Hippocampal formation (tissue), 2 donors: ENCODE measurements at regions not wholly inside any gene's neighbourhood (a gene's known extent, or its start where the extent isn't known, plus 50 kb on each side); places are given as distances from the start of the nearest gene placed in this dataset.
"Not testable (repeated sequence)": the region's sequence is repeated elsewhere in the genome, so short reads cannot be mapped to it uniquely, and the experiment has no call there.

ENCODE experiments used
- DNase-seq, 2 donors: peaks; one replicate each; lab custom pipeline; 2025; lab: John Stamatoyannopoulos, UW

- DNase-seq: not testable (repeated sequence)
Measured at GRCh38 chr17:20681746-20682722, 102.5 kb downstream of the CDRT15L2 start.

- not testable (repeated sequence) for DNase-seq
Measured at GRCh38 chr17:20683651-20684229, 104.2 kb downstream of the CDRT15L2 start.

- DNase-seq: not testable (repeated sequence)
Measured at GRCh38 chr17:20684975-20685374, 105.5 kb downstream of the CDRT15L2 start.

GRCh38 chr17:20687584-20687983 is 108.1 kb downstream of the CDRT15L2 start:
- DNase-seq: not testable (repeated sequence)

- not testable (repeated sequence) for DNase-seq
Measured at GRCh38 chr17:20689170-20689749, 109.7 kb downstream of the CDRT15L2 start.

GRCh38 chr17:20692706-20693105 is 113.2 kb downstream of the CDRT15L2 start:
- not testable (repeated sequence) for DNase-seq

- not testable (repeated sequence) for DNase-seq
Measured at GRCh38 chr17:20695871-20696270, 116.3 kb downstream of the CDRT15L2 start.

GRCh38 chr17:20698463-20699206 is 119.1 kb downstream of the CDRT15L2 start:
- not testable (repeated sequence) for DNase-seq

GRCh38 chr17:20700528-20700927 is 121.0 kb downstream of the CDRT15L2 start:
- not testable (repeated sequence) for DNase-seq

GRCh38 chr17:20701366-20701765 is 121.8 kb downstream of the CDRT15L2 start:
- not testable (repeated sequence) for DNase-seq

GRCh38 chr17:20702692-20703091 is 123.2 kb downstream of the CDRT15L2 start:
- DNase-seq: no peak

- DNase-seq: no peak
Measured at GRCh38 chr17:20703781-20704180, 124.3 kb downstream of the CDRT15L2 start.

- DNase-seq: not testable (repeated sequence)
Measured at GRCh38 chr17:20705186-20705585, 125.7 kb downstream of the CDRT15L2 start.

- DNase-seq: no peak
Measured at GRCh38 chr17:20706751-20707373, 127.3 kb downstream of the CDRT15L2 start.

- DNase-seq: not testable (repeated sequence)
Measured at GRCh38 chr17:20708821-20709220, 129.3 kb downstream of the CDRT15L2 start.

GRCh38 chr17:20716481-20716880 is 137.0 kb downstream of the CDRT15L2 start:
- DNase-seq: not testable (repeated sequence)

GRCh38 chr17:20721171-20721570 is 141.6 kb downstream of the CDRT15L2 start:
- DNase-seq: no peak

GRCh38 chr17:20724391-20724790 is 144.9 kb downstream of the CDRT15L2 start:
- not testable (repeated sequence) for DNase-seq

- DNase-seq: not testable (repeated sequence)
Measured at GRCh38 chr17:20727201-20727600, 147.7 kb downstream of the CDRT15L2 start.

GRCh38 chr17:20728181-20728580 is 148.7 kb downstream of the CDRT15L2 start:
- DNase-seq: no peak

GRCh38 chr17:20731131-20731530 is 151.6 kb downstream of the CDRT15L2 start:
- not testable (repeated sequence) for DNase-seq
